ENCODE measurements at regions not wholly inside any gene's neighbourhood (a gene's known extent, or its start where the extent isn't known, plus 50 kb on each side); places are given as distances from the start of the nearest gene placed in this dataset.
"Not testable (repeated sequence)": the region's sequence is repeated elsewhere in the genome, so short reads cannot be mapped to it uniquely, and the experiment has no call there.

DNA sequence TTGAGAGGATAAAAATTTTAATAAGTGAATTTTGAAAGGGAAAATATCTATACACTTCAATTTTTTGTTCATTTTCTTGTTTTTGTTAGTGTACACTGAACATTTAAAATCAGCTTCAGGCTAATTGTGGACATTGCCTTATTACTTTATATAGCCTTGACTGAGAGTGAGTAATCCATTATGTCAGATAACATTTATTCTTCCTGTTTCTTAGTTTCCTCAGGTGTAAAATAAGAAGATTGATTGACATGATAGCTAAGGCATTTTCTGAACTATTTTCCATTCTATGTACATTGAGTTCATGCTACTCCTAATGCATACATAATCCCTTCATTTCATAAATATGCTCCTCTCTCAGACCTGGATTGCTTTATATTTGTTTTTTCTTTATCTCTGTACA, 607.3 kb upstream of the AADAT start:
- TF ChIP-seq, protein P1, sequence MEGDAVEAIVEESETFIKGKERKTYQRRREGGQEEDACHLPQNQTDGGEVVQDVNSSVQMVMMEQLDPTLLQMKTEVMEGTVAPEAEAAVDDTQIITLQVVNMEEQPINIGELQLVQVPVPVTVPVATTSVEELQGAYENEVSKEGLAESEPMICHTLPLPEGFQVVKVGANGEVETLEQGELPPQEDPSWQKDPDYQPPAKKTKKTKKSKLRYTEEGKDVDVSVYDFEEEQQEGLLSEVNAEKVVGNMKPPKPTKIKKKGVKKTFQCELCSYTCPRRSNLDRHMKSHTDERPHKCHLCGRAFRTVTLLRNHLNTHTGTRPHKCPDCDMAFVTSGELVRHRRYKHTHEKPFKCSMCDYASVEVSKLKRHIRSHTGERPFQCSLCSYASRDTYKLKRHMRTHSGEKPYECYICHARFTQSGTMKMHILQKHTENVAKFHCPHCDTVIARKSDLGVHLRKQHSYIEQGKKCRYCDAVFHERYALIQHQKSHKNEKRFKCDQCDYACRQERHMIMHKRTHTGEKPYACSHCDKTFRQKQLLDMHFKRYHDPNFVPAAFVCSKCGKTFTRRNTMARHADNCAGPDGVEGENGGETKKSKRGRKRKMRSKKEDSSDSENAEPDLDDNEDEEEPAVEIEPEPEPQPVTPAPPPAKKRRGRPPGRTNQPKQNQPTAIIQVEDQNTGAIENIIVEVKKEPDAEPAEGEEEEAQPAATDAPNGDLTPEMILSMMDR (IDR thresholded peaks at IDR 0.05; ENCODE audit: control extremely low read depth, extremely low read depth, low read depth, missing control alignments), result no peak
- POLR2A ChIA-PET, result no interaction called here
- CTCF ChIA-PET, result interaction anchor here (1.4 kb wide), 1 partner anchor 9 kb away, joined by 3 read pairs; no protein-coding TSS in a partner anchor
- no peak for DNase-seq (ENCODE audit: extremely low spot score)

DNA sequence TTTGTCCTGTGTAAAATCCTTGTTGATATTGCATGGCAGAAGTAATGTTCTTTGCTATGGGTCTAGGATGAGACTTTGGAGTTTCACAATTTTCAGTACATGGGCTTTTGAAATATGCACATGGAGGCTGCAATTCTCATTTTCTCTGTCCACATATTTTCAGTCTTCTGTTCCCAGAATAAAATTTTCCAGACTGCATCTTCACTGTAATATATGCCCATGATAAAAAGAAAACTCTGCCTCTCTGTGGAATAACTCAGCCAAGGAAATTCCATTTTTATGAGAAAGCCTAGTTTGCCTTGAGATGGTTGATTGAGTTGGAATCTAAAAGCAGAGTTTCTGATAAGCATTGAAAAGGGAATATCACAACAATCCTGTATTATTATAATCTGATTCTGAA, 601.4 kb upstream of the AADAT start:
- DNase-seq (ENCODE audit: extremely low spot score), result no peak
- CTCF ChIA-PET, result no interaction called here
- POLR2A ChIA-PET, result no interaction called here
- TF ChIP-seq, protein P1 (IDR thresholded peaks at IDR 0.05; ENCODE audit: control extremely low read depth, extremely low read depth, low read depth, missing control alignments), result no peak

DNA sequence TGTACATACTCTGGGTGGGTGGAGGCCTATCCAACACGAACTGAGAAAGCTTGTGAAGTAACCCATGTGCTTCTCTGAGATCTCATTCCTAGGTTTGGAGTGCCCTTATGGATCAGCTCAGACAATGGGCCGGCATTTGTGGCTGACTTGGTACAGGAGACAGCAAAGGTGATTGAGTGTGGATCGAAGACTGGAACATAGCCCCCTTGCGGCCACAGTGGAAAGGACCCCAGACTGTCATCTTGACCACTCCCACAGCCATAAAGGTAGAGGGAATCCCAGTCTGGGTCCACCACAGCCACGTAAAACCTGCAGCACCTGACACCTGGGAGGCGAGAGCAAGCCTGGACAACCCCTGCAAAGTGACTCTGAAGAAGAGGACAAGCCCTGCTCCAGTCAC, 598.0 kb upstream of the AADAT start:
- TF ChIP-seq, protein P1 (IDR thresholded peaks at IDR 0.05; ENCODE audit: control extremely low read depth, extremely low read depth, low read depth, missing control alignments), result no peak
- ChIA-PET POLR2A (no interaction called here), CTCF (interaction anchor here (1.3 kb wide), 1 partner anchor 22 kb away, joined by 3 read pairs; no protein-coding TSS in a partner anchor)

DNA sequence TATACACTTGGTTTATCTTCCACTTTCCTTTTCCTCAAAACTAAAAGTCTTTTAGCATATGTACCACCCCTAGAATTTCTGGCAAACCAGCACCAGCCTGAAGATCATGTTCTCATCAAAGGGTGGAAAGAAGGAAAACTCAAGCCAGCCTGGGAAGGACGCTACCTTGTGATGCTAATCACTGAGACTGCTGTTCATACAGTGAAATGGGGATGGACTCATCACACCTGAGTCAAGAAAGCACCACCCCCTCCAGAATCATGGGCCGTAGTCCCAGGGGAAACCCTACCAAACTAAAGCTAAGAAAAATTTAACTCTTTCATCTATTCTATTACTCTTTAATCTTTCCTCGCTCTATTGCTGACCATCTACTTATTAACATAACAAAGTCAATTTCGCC, 595.9 kb upstream of the AADAT start:
- POLR2A ChIA-PET, CTCF ChIA-PET: not testable (repeated sequence)

More for the DNA sequence above, 598.0 kb upstream of the AADAT start:
- no peak for DNase-seq (ENCODE audit: extremely low spot score)

DNA sequence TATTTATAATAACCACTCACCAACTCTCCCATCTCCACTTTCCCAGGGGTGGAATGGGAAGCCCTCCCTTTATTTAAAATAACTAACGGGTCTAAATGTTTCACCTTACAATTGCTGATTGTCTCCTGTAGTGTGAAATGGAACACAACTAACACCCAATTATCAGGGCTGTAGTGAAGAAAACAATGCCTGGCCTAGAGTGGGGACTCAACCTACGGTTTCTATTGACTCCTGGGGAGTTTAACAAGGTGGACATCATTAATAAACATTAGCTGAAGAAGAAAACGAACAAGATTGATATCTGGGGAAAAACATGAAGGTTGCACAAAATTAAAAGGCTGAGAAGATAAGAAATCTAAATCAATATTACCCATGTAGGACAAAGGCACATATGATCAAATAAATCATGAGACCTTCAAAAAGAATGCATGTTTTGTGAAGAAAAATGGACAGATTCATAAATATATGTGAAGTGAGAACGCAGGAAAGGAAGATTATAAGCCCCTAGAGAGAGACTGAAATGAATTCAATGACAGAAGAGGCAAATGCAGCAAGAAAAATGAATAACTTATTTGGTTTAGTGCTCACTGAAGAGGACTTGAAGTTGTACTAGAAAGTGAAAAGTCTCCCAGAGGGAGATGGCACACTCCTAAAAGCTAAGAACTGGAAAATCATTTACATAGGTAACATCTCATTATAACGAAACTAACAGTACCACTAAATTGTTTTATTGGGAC, 593.0 kb upstream of the AADAT start:
- ChIA-PET CTCF (no interaction called here), POLR2A (no interaction called here)
- no peak for DNase-seq (ENCODE audit: extremely low spot score)
- TF ChIP-seq, protein P1 (IDR thresholded peaks at IDR 0.05; ENCODE audit: control extremely low read depth, extremely low read depth, low read depth, missing control alignments), result no peak

More for the DNA sequence above, 595.9 kb upstream of the AADAT start:
- not testable (repeated sequence) for DNase-seq (ENCODE audit: extremely low spot score)

DNA sequence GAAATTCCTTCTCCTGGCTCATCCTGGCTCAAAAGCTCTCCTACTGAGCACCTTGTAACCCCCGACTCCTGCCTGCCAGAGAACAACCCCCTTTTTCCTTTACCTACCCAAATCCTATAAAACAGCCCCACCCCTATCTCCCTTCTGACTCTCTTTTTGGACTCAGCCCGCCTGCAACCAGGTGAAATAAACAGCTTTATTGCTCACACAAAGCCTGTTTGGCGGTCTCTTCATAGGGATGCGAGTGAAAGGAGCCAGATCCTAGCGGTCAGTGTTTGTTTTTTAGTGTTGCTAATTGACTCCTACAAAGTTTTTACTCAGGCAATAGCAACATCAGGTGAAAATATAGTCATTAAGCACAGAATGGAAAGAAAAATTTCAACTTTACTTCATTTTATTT, 592.3 kb upstream of the AADAT start:
- CTCF ChIA-PET; POLR2A ChIA-PET; DNase-seq (ENCODE audit: extremely low spot score): not testable (repeated sequence)

DNA sequence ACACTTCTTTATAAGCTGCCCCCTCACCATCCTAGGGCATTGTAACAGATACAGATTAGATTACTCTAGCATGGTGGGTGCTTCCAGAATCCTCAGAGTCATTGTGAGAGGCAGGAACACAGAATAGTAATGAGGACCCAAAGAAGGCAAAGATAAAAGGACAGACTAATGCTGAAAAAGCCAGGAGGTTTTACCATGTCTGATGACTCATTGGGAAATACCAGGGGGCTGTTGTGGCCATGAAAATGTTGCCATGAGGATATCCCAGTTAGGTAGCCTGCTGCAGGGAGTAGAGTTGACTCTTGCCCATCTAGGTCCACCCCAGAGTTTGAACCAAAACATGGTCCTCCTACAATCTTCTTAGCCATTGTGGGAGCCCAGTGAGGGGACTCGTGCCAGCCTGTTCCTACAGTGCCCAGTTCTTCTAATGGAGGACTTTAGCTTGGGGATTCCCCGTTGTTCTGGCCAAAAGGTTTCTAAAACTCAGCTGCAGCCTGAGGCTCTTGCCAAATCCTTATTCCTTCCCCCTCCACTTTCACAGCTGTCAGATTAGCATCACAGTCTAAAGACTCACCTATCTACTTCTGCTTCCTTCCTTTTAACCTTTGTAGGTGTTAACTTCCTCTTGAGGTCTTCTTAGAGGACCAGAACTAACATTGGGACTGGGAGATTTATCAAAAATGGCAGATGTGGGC, 586.0 kb upstream of the AADAT start:
- POLR2A ChIA-PET, result no interaction called here
- TF ChIP-seq, protein P1 (IDR thresholded peaks at IDR 0.05; ENCODE audit: control extremely low read depth, extremely low read depth, low read depth, missing control alignments), result no peak
- DNase-seq (ENCODE audit: extremely low spot score), result no peak
- CTCF ChIA-PET, result interaction anchor here (1.0 kb wide), 1 partner anchor 20 kb away, joined by 3 read pairs; no protein-coding TSS in a partner anchor

Measured in GM10248 (cell line).